ENCODE measurements at regions not wholly inside any gene's neighbourhood (a gene's known extent, or its start where the extent isn't known, plus 50 kb on each side); places are given as distances from the start of the nearest gene placed in this dataset.

DNA sequence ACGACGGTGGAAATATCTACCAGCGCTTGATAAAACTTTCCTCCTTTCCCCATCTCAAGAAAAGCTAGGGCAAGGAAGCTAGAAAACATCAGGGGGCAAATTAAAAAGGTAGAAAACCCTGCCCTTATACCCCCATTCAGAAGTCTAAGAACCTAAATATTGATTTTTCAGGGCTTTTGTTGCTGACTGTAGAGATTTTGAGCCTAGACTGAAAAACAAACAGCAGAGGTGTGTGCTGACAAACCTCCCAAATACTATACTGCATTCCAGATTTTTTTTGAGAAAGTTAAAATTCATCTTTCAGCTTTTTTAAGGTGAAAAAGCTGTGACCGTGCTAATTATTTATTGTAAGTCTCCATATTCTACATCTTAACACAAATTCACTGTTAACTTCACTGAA is 478.3 kb upstream of the SOX5 start:
- DNase-seq, result no peak
- H3K27ac ChIP-seq, result no peak overlapping the region
- intact Hi-C loops (cut with DNase I; ENCODE audit: low total_unique reads), result no loop called here
- H3K27me3 ChIP-seq, result no peaks in the 10 kb centered on the region
- H3K36me3 ChIP-seq (ENCODE audit: low read depth, missing control alignments), result no peaks in the 10 kb centered on the region
- H3K4me3 ChIP-seq, result no peak overlapping the region
- H3K9me3 ChIP-seq, result no peaks in the 10 kb centered on the region
- H3K4me1 ChIP-seq, result no peaks in the 10 kb centered on the region
- no peak for TF ChIP-seq POLR2A (IDR thresholded peaks at IDR 0.05)
- TF ChIP-seq, protein P1, sequence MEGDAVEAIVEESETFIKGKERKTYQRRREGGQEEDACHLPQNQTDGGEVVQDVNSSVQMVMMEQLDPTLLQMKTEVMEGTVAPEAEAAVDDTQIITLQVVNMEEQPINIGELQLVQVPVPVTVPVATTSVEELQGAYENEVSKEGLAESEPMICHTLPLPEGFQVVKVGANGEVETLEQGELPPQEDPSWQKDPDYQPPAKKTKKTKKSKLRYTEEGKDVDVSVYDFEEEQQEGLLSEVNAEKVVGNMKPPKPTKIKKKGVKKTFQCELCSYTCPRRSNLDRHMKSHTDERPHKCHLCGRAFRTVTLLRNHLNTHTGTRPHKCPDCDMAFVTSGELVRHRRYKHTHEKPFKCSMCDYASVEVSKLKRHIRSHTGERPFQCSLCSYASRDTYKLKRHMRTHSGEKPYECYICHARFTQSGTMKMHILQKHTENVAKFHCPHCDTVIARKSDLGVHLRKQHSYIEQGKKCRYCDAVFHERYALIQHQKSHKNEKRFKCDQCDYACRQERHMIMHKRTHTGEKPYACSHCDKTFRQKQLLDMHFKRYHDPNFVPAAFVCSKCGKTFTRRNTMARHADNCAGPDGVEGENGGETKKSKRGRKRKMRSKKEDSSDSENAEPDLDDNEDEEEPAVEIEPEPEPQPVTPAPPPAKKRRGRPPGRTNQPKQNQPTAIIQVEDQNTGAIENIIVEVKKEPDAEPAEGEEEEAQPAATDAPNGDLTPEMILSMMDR (IDR thresholded peaks at IDR 0.05), result no peak
- 78 to 93% methylated on average over 4 of the region's 4 CpGs for WGBS, 2 donors

DNA sequence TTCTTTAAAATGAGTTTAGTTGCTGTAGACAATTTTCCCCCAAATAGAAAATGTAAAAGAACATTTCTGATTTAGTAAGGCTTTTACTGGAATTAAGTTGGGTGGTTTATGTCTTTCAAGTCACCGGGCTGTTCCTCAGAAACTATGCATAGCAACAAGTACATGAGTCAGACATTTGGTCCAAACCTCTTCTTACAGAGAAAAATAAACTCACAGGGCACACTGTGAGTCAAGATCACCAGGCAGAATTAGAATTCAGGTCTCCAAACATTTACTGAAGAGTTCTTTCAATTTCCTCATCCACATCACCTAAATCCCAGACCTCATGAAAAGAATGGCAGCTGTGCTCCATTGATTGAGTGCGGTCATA is 476.1 kb upstream of the SOX5 start:
- no peaks in the 10 kb centered on the region for H3K27me3 ChIP-seq
- no peak for DNase-seq
- H3K36me3 ChIP-seq (ENCODE audit: low read depth, missing control alignments), result no peaks in the 10 kb centered on the region
- intact Hi-C loops (cut with DNase I; ENCODE audit: low total_unique reads), result no loop called here
- H3K4me3 ChIP-seq, result no peak overlapping the region
- H3K4me1 ChIP-seq, result no peaks in the 10 kb centered on the region
- TF ChIP-seq, protein P1 (IDR thresholded peaks at IDR 0.05), result no peak
- TF ChIP-seq POLR2A (IDR thresholded peaks at IDR 0.05), result no peak
- no peak overlapping the region for H3K27ac ChIP-seq
- H3K9me3 ChIP-seq, result no peaks in the 10 kb centered on the region
- WGBS, 2 donors, result 85 to 95% methylated on average over 2 of the region's 2 CpGs

DNA sequence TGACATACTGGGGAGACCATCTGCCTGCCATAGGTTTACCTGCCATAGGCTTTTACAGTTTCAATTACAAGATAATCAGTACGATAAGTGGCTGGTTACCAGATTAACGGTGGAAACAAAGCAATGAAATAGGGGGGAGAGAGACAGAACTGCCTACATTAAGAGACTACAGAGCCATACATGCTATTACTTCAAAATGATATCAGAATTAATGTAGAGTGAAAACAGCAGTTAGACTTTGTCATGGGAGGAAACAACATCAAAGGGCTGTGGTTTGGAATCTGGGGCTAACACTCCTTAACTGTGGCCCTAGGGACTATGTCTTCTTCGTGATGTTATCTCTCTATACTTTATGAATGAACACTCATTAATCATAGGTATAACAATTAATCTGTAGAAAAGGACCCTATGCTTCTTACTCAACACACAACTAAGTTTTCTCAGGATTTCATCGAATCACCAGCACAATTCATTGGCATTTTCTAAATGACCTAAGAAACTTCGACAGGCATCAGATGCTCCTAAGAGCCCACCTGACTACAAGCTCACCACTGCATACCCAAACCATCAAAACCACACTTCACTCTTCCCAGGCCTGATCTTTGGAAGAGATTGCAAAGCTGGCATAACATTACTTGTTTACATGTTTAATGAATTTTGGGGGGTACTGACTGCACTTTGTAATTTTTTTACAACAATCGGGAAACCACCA is 475.6 kb upstream of the SOX5 start:
- 80 to 82% methylated on average over 6 of the region's 6 CpGs for WGBS, 2 donors
- no peaks in the 10 kb centered on the region for H3K27me3 ChIP-seq
- H3K36me3 ChIP-seq (ENCODE audit: low read depth, missing control alignments), result no peaks in the 10 kb centered on the region
- H3K9me3 ChIP-seq, result no peaks in the 10 kb centered on the region
- intact Hi-C loops (cut with DNase I; ENCODE audit: low total_unique reads), result no loop called here
- no peak for DNase-seq
- no peak overlapping the region for H3K27ac ChIP-seq
- no peak overlapping the region for H3K4me3 ChIP-seq
- no peak for TF ChIP-seq POLR2A (IDR thresholded peaks at IDR 0.05)
- TF ChIP-seq, protein P1 (IDR thresholded peaks at IDR 0.05), result no peak
- H3K4me1 ChIP-seq, result no peaks in the 10 kb centered on the region

DNA sequence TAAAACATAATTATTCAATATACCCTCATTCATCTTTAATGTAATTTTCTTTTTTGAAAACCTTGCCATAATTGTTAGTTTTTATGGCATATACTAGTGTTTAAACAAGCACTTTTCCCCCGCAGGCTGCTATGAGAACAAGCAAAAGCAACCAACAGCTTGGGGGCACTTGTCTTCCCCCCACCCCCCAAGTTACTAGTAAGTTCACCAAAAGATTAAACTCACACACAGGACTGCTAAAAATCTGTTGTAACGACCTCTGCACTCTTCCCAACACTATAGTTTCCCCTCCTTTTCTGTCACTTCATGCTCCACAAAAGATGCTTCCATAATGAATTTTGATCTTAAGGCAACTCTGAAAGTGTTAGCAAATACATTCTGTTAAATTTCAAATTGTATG is 474.9 kb upstream of the SOX5 start:
- TF ChIP-seq POLR2A (IDR thresholded peaks at IDR 0.05), result no peak
- TF ChIP-seq, protein P1 (IDR thresholded peaks at IDR 0.05), result no peak
- no peak overlapping the region for H3K4me3 ChIP-seq
- WGBS, 2 donors, result 86 to 93% methylated on average over 2 of the region's 2 CpGs

DNA sequence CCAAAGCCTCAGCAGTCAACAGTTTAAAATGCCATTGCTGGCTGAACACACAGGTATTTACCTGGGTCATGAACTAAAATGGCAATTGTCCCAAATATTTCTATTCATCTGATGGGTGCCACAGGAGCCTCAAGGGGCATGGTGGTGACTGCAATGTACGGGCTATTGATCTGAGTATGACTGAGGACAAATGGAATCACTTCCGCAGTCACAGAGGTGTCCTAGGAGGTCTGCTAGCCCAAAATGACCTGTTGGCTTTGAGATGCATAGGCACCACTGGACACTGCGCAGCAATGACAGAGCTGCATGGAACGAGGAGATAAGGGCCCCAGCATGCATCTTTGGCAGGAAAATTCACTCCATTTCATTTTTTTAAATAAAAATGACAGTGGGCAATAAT is 474.1 kb upstream of the SOX5 start:
- no peak for TF ChIP-seq POLR2A (IDR thresholded peaks at IDR 0.05)
- TF ChIP-seq, protein P1 (IDR thresholded peaks at IDR 0.05), result no peak
- 91 to 96% methylated on average over 4 of the region's 4 CpGs for WGBS, 2 donors
- intact Hi-C loops (cut with DNase I; ENCODE audit: low total_unique reads), result no loop called here
- H3K4me1 ChIP-seq, result no peaks in the 10 kb centered on the region
- no peak overlapping the region for H3K4me3 ChIP-seq
- no peak overlapping the region for H3K27ac ChIP-seq
- no peaks in the 10 kb centered on the region for H3K9me3 ChIP-seq
- H3K36me3 ChIP-seq (ENCODE audit: low read depth, missing control alignments), result no peaks in the 10 kb centered on the region
- no peaks in the 10 kb centered on the region for H3K27me3 ChIP-seq
- DNase-seq, result no peak

More for the DNA sequence above, 474.9 kb upstream of the SOX5 start:
- no peaks in the 10 kb centered on the region for H3K36me3 ChIP-seq (ENCODE audit: low read depth, missing control alignments)
- no peak for DNase-seq
- no peaks in the 10 kb centered on the region for H3K4me1 ChIP-seq
- no peaks in the 10 kb centered on the region for H3K9me3 ChIP-seq
- no peaks in the 10 kb centered on the region for H3K27me3 ChIP-seq
- intact Hi-C loops (cut with DNase I; ENCODE audit: low total_unique reads), result no loop called here
- H3K27ac ChIP-seq, result no peak overlapping the region
